Hepatocyte (in vitro differentiated cells): ENCODE measurements at regions not wholly inside any gene's neighbourhood (a gene's known extent, or its start where the extent isn't known, plus 50 kb on each side); places are given as distances from the start of the nearest gene placed in this dataset.

Experiments used
- DNase-seq: peaks from one replicate; pipeline ENCODE4 v3.0.0-alpha.2; 2016; ENCODE audit warnings: low spot score
- H2AFZ ChIP-seq: fragments of 200-600 bp; sonication (generic); 2 replicates; pipeline ENCODE4 v1.6.0; 2016; ENCODE audit warnings: antibody characterized with exemption, mild to moderate bottlenecking
- H3K27ac ChIP-seq: fragments of 200-600 bp; sonication (generic); 2 replicates; pipeline ENCODE4 v1.5.1; 2016; ENCODE audit warnings: mild to moderate bottlenecking
- H3K27me3 ChIP-seq: fragments of 200-600 bp; sonication (generic); 2 replicates; pipeline ENCODE4 v1.6.1; 2016
- H3K36me3 ChIP-seq: fragments of 200-600 bp; sonication (generic); replicated peaks from 2 replicates; pipeline ENCODE4 v1.5.1; 2016; ENCODE audit warnings: low read depth; ENCODE audit not compliant: insufficient read depth
- H3K4me1 ChIP-seq: fragments of 200-600 bp; sonication (generic); 2 replicates; pipeline ENCODE4 v1.5.1; 2016; ENCODE audit warnings: mild to moderate bottlenecking, moderate library complexity; ENCODE audit not compliant: insufficient read depth
- H3K4me2 ChIP-seq: fragments of 200-600 bp; sonication (generic); 2 replicates; pipeline ENCODE4 v1.6.0; 2016
- H3K4me3 ChIP-seq: fragments of 200-600 bp; sonication (generic); 2 replicates; pipeline ENCODE4 v1.5.1; 2016; ENCODE audit warnings: mild to moderate bottlenecking
- H3K79me2 ChIP-seq: fragments of 200-600 bp; sonication (generic); 2 replicates; pipeline ENCODE4 v1.6.0; 2017; ENCODE audit warnings: mild to moderate bottlenecking
- H3K9me2 ChIP-seq: fragments of 200-600 bp; sonication (generic); replicated peaks from 2 replicates; pipeline ENCODE4 v1.6.0; 2017; ENCODE audit warnings: mild to moderate bottlenecking; ENCODE audit not compliant: insufficient read depth
- H3K9me3 ChIP-seq: fragments of 200-600 bp; sonication (generic); 2 replicates; pipeline ENCODE4 v1.5.1; 2016; ENCODE audit warnings: low read depth, mild to moderate bottlenecking
- H4K20me1 ChIP-seq: fragments of 200-600 bp; sonication (generic); 2 replicates; pipeline ENCODE4 v1.6.0; 2016; ENCODE audit warnings: mild to moderate bottlenecking; ENCODE audit not compliant: insufficient read depth, poor library complexity, severe bottlenecking
- CTCF ChIP-seq: fragments of 200-600 bp; sonication (generic); IDR thresholded peaks from 2 replicates; pipeline ENCODE4 v1.5.1; 2016; ENCODE audit warnings: antibody characterized with exemption, mild to moderate bottlenecking; ENCODE audit not compliant: poor library complexity
- EZH2 ChIP-seq: fragments of 200-600 bp; sonication (generic); IDR thresholded peaks from 2 replicates; pipeline ENCODE4 v1.6.1; 2016; ENCODE audit warnings: antibody characterized with exemption, mild to moderate bottlenecking, borderline replicate concordance
- EZH2phosphoT487 ChIP-seq: fragments of 200-600 bp; sonication (generic); IDR thresholded peaks from one replicate; pipeline ENCODE4 v1.6.1; 2018; ENCODE audit warnings: antibody characterized with exemption, mild to moderate bottlenecking, low read depth, moderate library complexity; ENCODE audit not compliant: unreplicated experiment, severe bottlenecking
- WGBS: methylation state at CpG from one replicate; pipeline ENCODE4 v1.1.6; 2016; ENCODE audit warnings: low lambda C conversion rate; ENCODE audit errors: missing lambda C conversion rate; 5-methylcytosine and 5-hydroxymethylcytosine counted together

GRCh38 chr12:86723326-86723725, 467.1 kb upstream of the MGAT4C start:
- H2AFZ ChIP-seq = no peak overlapping the region
- H3K36me3 ChIP-seq = no peaks in the 10 kb centered on the region
- TF ChIP-seq CTCF (no peak), EZH2phosphoT487 (no peak), EZH2 (no peak)
- no peaks in the 10 kb centered on the region for H4K20me1 ChIP-seq
- 75% methylated on average over 2 of the region's 2 CpGs for WGBS
- no peak overlapping the region for H3K4me3 ChIP-seq
- H3K79me2 ChIP-seq = no peaks in the 10 kb centered on the region
- H3K4me2 ChIP-seq = no peak overlapping the region
- H3K27me3 ChIP-seq = no peaks in the 10 kb centered on the region
- no peak overlapping the region for H3K27ac ChIP-seq
- H3K4me1 ChIP-seq = peaks cover 7% of the 10 kb centered on the region
- no peak for DNase-seq
- no peaks in the 10 kb centered on the region for H3K9me3 ChIP-seq
- no peaks in the 10 kb centered on the region for H3K9me2 ChIP-seq

- no peak overlapping the region for H3K4me3 ChIP-seq
- H3K36me3 ChIP-seq = no peaks in the 10 kb centered on the region
- H2AFZ ChIP-seq = no peak overlapping the region
- no peaks in the 10 kb centered on the region for H3K79me2 ChIP-seq
- no peaks in the 10 kb centered on the region for H4K20me1 ChIP-seq
- no peaks in the 10 kb centered on the region for H3K27me3 ChIP-seq
- no peaks in the 10 kb centered on the region for H3K9me2 ChIP-seq
- H3K27ac ChIP-seq = no peak overlapping the region
- 96% methylated on average over 5 of the region's 5 CpGs for WGBS
- DNase-seq = no peak
- no peak overlapping the region for H3K4me2 ChIP-seq
- no peaks in the 10 kb centered on the region for H3K9me3 ChIP-seq
- peaks cover 2% of the 10 kb centered on the region for H3K4me1 ChIP-seq
- TF ChIP-seq CTCF (no peak), EZH2 (no peak), EZH2phosphoT487 (no peak)
These were observed 465.7 kb upstream of the MGAT4C start for GRCh38 chr12:86721713-86722397.

GRCh38 chr12:86719381-86719780, 463.2 kb upstream of the MGAT4C start:
- H3K9me3 ChIP-seq = no peaks in the 10 kb centered on the region

More at GRCh38 chr12:86719381-86719780, 463.2 kb upstream of the MGAT4C start:
- no peaks in the 10 kb centered on the region for H3K4me1 ChIP-seq
- DNase-seq = no peak
- no peaks in the 10 kb centered on the region for H3K36me3 ChIP-seq
- H3K27me3 ChIP-seq = no peaks in the 10 kb centered on the region
- no peaks in the 10 kb centered on the region for H3K79me2 ChIP-seq
- H4K20me1 ChIP-seq = no peaks in the 10 kb centered on the region
- no peak overlapping the region for H3K27ac ChIP-seq
- H2AFZ ChIP-seq = no peak overlapping the region
- no peaks in the 10 kb centered on the region for H3K9me2 ChIP-seq
- 86% methylated on average over 1 of the region's 1 CpG for WGBS
- H3K4me2 ChIP-seq = no peak overlapping the region
- TF ChIP-seq EZH2 = no peak
- TF ChIP-seq EZH2phosphoT487 = no peak
- no peak for TF ChIP-seq CTCF
- no peak overlapping the region for H3K4me3 ChIP-seq
